DMS114 treated with DMSO at 0.1 percent for 48 hours (cell line): ENCODE measurements at regions not wholly inside any gene's neighbourhood (a gene's known extent, or its start where the extent isn't known, plus 50 kb on each side); places are given as distances from the start of the nearest gene placed in this dataset.
"Not testable (repeated sequence)": the region's sequence is repeated elsewhere in the genome, so short reads cannot be mapped to it uniquely, and the experiment has no call there.

Experiments used
- DNase-seq: peaks from one replicate; lab custom pipeline; 2025; ENCODE audit not compliant: unreplicated experiment; lab: John Stamatoyannopoulos, UW

DNA sequence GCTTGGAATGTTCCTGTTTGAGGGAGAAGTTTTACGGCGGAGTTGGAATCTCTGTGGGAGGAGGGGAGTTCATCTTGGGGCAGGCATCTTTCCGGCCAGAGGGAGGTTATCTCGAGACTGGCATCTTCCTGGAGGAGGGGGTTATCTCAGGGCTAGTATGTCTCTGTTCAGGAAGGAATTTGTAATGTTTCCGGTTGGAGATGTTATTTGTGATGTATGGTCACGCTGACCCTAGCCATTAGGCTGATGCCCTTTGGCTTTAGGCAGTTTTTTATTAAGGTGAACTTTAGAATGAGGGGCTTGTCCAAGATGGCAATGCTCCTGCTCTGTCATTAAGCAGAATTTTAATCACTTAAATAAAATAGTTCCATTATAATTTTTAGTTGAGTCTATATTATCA, 449.7 kb downstream of the PCDH10 start:
- DNase-seq, result no peak

DNA sequence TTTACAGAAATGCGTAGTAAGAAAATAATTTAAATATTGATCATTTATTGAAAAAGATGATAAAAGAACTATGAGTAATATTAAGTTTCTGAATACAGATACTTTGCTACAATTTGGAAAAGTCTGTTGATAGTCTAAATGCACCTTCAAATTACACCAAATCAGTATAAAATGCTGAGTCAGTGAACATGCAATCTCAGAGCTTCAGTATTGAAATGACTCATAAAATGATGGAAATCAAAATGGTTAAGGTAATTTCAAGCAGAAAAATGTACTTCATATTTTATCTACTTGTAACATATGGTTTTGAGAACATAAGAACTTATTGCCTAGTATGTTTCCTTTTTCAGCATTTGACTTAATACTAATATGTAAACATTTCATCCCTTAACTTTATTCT, 448.2 kb downstream of the PCDH10 start:
- no peak for DNase-seq

DNA sequence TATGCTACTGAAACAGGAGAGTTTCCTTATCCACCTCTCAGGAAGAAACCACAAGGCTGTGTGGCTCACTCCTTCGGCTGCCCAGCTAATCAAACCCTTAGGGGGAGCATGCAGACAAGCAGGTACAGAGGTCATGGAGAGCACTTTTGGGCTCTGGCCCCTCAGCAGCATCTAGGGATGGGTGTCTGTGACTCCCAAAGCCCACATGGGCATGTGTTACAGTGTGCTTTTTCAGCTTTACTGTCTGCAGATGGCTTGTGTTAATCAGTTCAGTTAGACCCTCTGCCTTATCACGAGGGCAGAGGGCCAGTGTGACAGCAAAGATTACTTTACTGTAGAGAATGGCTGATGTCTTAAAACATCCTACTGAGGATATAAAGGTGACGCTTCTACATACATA, 447.4 kb downstream of the PCDH10 start:
- DNase-seq, result no peak

DNA sequence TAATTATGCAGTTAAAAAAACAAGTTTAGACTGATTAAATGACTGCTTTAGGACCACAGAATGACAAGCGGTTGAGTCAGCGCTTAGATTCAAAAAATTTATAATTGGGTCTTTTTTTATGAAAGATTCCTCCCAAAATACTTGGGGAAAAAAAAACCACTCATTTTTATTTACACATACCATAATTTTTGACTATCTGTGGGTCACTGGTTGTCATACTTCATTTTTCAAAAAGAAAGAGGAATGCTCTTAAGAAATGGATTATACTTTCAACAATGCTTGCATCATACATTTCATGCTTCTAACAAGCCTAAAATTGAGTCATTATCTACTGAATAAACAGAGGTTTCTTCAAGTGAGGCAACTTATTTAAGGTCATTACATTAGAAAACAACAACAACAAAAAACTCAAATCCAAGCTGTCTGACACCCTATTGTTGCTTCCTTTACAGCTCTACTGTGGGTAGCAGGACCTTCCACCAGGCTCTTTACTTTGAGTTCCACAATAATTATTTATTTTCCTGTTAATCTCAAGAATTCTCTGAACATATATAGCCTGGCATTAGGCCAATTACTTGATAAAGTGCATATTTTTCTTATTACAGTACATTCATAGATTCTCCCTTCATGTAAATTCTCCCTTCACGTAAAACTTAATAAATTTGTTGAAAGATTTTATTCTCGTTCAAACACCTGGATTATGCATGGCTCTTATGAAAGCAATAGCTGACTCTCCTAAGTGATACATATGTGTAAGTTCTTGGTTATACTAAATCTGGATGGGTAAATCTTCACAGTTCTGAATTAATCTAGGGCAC, 445.5 kb downstream of the PCDH10 start:
- DNase-seq, result no peak

DNA sequence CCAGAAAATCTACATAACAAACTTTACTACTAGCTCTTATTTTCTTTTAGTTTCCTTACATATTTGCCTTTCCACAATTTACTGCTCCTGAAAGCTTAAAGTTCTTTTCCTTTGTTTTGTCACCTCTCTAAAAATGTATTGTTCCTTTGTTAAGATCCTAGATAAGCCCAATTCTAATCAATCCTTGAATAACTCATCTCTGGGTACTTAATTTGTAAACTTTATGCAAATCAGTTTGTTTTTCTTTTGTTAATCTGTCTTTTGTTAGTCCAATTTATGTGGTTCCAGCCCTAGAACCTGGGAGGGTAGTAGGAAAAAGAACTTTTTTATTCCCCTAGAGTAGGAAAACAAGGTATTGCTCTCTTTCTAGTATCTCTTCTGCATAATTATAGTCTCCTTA, 444.7 kb downstream of the PCDH10 start:
- no peak for DNase-seq

DNA sequence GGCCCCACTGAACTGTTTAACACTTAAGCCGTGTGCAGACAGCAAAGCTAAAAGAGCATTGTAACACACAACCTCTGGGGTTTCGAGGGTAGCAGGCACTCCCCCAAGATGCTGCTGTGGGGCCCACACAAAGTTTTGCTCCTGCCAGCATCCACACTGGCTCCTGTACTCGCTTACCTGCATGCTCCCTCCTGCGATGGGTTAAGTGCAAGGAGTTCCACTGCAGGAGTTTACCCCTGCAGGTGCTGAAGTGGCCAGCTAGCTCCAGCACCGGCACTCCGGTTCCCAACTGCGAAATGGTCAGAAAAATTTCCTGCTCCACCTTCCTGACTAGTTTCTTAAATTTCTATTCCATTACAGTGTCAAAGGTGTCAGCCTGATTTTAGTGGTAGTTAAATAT, 443.5 kb downstream of the PCDH10 start:
- DNase-seq, result no peak

DNA sequence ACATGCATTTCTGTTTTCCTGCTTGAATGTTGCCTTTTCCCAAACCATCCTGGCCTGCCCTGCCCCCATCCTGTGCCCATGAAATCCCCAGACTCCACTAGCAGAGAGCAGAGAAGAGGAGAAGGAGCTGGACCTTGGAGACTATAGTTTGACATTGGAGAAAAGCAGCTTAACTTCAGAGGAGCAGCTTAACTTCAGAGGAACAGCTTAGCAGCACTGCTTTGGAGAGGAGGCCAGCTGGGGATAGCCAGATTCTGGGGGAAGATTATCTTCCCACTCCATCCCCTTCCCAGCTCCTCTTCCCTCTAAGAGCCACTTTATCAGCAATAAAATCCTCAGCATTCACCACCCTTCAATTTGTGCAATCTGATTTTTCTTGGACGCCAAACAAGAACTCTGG, 443.0 kb downstream of the PCDH10 start:
- DNase-seq, result no peak

DNA sequence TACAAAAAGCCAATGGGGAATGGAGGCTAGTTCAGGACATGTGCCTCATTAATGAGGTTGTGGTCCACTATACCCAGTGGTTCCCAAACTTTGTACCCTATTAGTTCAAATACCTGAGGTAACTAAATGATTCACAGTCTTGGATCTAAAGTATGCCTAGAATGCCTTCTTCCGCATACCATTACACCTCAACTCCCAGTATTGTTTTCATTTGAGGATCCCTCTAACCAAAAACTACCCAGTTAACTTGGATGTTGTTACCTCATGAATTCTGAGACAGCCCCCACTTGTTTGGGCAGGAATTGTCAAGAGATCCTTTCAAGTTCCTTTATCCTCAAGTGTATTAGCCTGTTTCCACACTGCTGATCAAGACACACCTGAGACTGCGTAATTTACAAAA, 439.2 kb downstream of the PCDH10 start:
- no peak for DNase-seq

DNA sequence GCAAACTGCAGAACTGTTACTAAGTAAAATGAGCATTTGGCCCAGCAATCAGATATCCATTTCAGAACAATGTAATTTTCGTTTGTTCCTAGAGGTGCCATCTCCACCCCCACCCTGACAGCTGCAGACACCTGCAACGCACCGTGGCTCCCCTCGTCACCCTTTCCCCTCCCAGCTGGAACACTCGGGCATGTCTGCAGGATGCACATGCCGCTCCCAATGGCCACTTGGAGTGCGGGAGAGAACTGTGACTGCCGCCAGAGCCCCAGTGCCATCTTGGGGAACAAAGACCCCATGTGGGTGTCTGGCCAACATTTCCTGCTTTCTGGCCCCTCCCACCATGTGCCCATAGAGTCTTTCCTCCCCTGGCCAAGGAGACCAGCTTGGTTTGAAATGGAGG, 436.2 kb downstream of the PCDH10 start:
- no peak for DNase-seq

DNA sequence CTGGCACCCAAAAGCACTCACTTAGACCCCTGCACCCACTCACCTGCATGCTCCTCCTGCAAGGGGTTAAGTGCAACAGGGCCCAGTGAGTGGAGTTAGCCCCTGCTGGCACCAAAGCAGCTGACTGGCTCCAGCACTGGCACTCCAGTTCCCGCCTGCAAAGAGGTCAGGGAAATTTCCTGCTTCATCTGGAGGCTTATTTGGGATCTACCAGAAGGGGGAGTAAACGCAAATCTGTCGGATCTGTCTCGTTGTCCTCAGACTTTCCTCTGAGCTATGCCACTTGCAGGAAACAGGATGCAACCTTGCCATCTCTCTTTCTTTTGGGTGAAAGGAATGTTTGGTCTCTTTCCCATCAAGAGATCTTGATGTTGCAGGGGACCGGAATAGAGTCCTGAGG, 435.6 kb downstream of the PCDH10 start:
- no peak for DNase-seq

DNA sequence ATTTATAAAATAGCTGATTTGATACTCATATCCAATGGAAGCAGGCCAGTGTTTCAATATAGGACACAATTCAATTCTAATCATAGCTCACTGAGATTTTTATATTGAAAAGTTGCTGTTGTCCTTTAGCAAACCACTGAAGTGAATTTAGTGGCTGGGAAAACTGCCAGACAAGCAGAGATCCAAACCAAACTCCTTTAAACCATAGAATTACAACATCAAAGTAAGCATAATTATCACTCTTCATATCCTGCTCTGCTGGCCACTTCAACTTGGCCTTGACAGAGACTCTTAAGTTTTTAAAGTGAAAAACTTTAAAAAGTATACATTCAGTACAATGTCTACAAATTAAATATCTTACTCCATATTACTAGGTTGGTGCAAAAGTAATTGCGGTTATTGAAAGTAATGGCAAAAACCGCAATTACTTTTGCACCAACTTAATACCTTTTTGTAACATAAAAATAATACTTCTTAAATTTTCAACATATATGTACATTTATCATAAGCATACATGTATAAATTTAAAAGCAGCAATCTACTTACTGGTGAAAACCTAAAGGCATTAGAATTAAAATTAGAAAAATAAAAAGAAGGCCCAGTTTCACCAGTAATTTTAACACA, 433.0 kb downstream of the PCDH10 start:
- no peak for DNase-seq

DNA sequence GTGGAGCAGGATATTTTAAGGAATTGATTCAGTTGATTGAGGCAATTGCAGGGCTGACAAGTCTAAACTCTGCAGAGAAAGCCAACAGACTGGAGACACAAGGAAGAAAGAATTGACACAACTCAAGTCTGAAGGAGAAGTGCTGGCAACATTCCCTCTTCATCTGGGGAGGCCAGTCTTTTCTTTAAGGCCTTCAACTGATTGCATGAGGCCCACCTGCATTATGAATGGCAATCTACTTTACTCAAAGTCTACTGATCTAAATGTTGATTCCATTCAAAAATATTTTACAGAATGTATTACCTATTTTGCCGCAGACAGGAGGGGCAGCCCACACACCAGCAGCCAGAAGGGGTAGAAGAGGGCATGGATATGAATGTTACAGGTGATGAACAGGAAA, 425.2 kb downstream of the PCDH10 start:
- DNase-seq, result no peak

DNA sequence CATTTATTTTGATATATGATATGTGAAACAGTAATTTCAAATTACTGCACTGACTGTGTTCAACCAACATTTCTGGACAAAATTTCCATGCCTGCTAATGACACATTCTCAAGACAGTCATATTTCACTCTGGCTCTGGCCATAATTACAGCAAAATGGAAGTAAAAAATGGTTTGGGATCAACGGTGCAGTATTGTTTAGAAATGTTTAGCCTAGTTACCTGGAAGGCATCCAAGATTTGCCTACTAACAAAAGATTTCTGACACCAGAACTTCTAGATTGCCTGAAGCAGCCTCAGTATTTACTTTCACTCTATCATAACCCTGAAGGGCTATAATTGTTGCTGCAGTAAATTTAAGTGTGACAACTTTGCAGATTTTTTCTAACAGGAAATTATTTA, 416.3 kb downstream of the PCDH10 start:
- DNase-seq, result no peak

DNA sequence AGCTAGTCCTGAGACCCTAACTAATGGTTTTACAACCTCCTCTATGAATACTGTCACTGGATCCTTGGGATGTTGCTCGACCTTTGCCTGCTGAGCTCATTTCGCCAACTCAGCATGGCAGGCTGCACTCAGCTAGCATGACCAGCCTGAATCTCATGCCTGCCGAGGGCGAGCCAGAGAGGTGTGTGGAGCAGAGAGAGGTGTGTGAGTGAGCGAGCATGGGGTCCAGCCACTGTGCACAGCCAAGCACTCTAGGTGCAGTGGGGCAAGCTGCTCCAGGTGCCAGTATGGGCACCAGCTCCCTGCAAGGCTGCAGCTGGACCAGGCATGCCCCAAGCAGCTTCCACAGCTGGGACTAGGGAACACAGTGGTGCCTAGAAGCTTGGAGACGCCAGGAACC, 410.9 kb downstream of the PCDH10 start:
- no peak for DNase-seq

DNA sequence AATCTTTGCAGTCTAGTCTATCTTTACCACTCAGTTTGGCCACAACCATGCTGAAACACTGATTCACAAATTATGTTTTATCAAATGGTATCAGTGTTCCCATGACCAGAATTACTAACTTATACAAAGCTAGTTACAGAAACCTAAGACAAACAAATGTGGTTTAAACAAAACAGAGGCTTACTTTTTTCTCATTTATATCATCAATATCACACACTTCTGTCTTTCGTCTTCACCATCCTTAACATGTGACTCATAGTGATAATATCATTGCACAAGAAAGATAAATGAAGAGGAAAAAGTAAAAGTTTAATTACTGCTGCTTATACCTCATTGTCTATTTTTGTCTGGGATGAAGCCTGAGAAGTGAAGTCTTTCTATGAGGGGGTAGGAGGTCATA, 406.6 kb downstream of the PCDH10 start:
- no peak for DNase-seq

DNA sequence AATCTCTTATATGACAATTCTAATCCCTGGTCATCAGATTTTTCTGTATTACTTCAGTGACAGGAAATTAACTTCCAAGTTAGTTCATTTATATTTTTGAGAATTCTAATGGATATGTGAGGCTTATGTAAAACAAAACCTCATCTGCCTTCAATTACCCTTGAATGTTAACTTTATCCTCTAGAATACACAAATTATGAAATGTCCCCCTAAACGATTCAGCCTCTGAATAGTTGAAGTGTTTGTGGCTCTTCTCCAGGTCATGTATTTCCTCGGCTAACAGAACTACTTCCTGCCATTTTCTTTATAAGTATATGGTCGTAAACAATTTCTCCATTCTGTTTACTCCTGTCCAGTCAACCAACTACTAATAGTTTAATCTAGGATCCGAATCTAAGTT, 401.3 kb downstream of the PCDH10 start:
- no peak for DNase-seq

DNA sequence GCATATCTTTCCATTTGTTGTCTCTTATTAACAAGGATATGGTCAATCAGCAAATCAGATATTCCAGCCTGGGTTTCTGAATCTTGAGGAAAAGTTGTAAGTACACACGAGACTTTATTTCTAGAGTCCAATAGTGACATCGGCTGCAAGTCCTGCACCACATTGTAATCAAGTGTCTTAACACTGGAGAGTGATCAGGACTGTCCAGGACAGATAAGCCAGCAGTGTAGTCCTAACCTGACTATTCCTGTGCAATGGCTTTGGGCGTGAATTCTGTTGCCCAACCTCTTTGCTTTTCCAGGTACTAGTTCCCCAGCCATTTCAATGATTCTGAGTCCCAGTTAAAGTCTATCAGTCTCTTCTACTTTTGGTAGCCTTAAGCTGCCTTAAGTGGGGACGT, 395.0 kb downstream of the PCDH10 start:
- DNase-seq, result no peak

DNA sequence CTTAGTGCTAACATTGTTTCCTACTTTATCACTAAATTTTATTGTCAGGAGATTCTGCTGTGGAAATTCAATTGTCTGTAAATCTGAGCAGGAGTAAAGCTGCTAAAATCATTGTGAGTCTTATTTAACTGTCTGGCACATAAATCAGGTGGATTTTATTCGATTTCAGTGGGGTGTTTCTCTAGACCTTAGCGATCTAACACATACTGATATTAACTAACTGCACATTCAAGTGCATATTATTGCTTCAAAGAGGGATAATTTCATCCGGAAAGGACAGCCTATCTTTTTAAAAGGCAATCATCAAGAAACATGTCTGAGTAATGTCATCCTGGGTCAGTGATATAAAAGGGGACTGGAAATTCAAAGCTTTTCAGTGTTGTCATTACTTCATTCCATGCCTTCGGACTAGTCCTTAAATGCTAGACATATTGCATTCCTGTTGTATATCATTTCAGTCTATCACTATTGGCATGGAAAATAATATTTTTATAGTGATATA, 388.7 kb downstream of the PCDH10 start:
- DNase-seq, result no peak

DNA sequence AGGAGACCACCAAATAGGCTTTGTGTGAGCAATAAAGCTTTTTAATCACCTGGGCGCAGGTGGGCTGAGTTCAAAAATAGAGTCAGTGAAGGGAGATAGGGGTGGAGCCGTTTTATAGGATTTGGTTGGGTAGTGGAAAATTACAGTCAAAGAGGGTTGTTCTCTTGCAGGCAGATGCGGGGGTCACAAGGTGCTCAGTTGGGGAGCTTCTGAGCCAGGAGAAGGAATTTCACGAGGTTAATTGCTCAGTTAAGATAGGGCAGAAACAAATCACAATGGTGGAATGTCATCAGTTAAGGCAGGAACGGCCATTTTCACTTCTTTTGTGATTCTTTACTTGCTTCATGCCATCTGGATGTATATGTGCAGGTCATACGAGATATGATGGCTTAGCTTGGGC, 385.1 kb downstream of the PCDH10 start:
- DNase-seq, result not testable (repeated sequence)

DNA sequence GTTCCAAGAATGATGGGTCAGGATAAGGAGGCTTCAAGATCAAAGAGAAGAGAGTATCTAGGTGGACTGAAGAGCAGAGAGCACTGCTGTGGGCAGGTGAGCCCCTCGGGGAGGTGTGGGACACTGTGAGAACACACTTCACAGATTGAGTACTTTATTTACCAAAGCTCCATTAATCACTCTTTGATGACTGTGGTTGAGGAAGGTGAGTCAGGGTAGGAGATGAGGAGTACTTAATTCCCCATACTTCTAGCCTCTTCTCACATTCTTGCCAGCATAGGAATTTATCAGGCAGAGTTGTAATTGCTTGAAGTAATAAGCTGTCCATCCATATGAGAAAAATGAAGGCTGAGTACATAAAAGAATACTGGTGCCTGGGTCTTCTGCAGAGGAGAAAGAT, 375.3 kb downstream of the PCDH10 start:
- no peak for DNase-seq

DNA sequence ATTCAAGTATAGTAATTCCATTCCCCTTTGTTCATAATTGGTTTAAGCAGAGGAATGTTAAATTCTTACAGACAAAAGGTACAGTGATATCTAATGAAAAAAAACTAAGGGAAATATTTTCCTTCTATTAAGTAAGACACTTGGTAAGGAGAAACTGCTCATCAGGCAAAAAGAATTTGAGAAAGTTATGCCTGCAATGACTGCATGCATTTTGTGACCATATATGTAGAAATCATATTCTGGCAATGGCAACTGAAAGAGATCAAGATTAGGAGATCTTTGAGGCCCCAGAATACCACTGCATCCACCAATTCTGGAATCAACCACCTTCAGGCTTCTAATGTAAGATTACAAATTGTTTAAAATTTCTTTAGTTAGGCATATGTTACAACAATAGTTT, 364.8 kb downstream of the PCDH10 start:
- DNase-seq, result no peak

DNA sequence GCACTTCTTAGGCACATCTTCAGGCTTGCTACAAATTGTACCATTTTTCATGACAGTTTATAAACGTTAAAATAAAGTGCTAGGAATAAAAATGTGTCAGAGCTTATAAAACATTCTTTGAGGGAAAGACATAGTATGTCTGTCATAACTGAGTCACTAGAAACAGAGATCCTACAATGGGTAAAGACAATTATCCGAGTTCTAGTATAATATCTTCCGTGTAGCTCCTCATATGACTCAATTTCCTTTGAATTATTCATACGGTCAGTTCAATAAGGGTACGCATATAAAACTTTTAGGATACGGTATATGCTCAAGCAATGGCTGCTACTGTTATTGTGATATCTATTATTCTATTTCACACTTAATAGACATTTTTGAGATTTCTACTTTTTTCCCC, 349.1 kb downstream of the PCDH10 start:
- no peak for DNase-seq

DNA sequence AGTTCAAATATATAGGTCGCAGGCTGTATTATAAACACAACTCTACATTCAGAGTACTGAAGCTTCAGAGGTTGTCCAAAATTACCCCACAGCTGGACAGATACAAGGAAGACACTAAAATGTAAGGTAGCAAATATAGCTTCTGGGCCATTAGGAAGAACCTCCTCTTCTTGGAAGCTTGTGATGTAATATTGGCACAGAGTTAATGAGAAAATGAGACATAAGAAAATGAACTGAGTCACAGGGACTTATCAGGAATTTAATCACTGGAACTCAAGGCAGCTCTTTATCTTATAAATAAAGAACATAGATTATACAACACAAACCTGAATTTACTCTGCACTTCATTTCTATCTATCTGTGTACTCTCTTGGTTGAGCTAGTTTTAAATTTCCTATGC, 344.7 kb downstream of the PCDH10 start:
- DNase-seq, result no peak
